Activated CD4-positive, CD25-positive, alpha-beta regulatory T cell treated with anti-CD3 and anti-CD28 coated beads, Interleukin-2, amount 50 U/mL, for 24 hours (primary cell): ENCODE measurements at regions not wholly inside any gene's neighbourhood (a gene's known extent, or its start where the extent isn't known, plus 50 kb on each side); places are given as distances from the start of the nearest gene placed in this dataset.
"Not testable (repeated sequence)": the region's sequence is repeated elsewhere in the genome, so short reads cannot be mapped to it uniquely, and the experiment has no call there.

Experiments
- ATAC-seq, 2 donors: fragments of 150-1000 bp; cut with Tn5 transposase; one replicate each; pipeline ENCODE4 v1.10.0; 2021; ENCODE audit warnings: mild to moderate bottlenecking in 1 of 2, moderate library complexity in 1 of 2

- ATAC-seq = no peak
Observed at GRCh38 chr6:79808921-79809320, 138.4 kb downstream of the ELOVL4 start.

GRCh38 chr6:79806661-79807060, 140.7 kb downstream of the ELOVL4 start:
- ATAC-seq = not testable (repeated sequence)

- ATAC-seq = no peak
Observed at GRCh38 chr6:79804732-79805131, 142.6 kb downstream of the ELOVL4 start.

DNA sequence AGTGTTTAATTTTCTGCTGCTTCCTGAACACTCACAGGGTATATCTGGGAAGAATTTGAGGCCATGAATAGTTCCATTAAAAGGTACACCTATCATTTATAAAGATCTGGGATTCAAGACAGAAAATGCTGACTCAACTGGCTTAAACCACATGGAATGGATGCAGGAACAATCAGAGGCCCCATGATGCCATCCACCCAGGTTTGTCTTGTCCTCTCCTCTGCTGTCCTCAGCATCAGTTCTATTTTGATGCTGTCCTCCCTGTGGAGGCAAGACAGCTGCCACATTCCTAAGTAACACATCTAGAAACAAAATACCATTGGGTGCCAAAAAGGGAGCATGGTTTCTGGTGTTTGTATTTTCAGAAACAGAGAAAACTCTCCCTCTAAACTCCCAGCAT, 143.4 kb downstream of the ELOVL4 start:
- ATAC-seq = no peak

DNA sequence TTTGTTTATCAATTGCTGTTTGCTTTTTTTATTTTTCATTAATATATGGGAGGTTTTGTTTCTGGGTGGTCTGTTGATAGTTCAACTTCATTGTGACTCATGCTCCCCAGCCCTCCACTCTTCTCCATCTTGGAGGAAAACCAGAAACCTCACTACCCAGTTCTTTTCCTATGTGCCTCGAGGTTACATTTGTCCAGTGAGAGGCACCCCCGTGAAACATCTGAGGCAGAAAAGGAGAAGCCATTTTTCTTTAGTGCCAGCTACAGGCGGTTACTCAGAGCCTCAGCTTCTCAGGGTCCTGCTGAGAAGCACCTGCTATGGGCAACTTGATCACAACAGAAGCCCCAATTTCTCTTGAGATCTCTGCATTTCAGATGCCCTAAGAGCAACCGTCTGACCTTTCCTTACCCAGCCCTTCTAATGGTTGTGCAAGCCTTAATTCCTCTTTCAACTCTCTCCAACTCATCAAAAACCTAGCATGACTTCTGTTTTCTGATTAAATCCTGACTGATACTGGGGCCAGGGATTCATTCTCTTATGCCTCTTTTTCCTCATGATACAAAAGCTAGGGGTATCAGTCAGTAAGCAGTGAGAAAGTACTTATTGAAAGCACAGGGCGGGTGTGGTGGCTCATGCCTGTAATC, 144.6 kb downstream of the ELOVL4 start:
- no peak for ATAC-seq

GRCh38 chr6:79801362-79801761, 146.0 kb downstream of the ELOVL4 start:
- peak in 1 of 2 donors; percentile 44 for ATAC-seq

GRCh38 chr6:79798841-79799240, 148.5 kb downstream of the ELOVL4 start:
- ATAC-seq = no peak

DNA sequence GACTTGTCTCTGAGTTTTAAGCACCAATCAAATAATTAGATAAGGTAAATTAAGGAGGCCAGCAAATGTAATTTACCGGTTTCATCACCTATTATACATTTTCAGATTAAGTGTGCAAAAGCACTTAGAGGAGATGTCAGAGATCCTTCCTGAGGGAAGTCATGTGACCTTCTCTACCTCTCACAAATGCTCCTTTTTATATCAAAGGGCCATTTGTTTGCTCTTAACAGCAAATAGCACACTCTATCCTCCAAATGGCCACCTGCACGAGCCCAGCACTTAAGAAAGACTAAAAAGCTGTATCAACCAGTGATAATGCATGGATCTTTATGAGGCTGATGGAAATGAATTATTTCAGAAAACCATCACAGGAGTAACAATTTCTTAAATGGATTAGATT, 149.4 kb downstream of the ELOVL4 start:
- no peak for ATAC-seq

GRCh38 chr6:79797163-79797764, 150.1 kb downstream of the ELOVL4 start:
- ATAC-seq = no peak

GRCh38 chr6:79796197-79796596, 151.2 kb downstream of the ELOVL4 start:
- ATAC-seq = no peak

GRCh38 chr6:79789896-79790295, 157.5 kb downstream of the ELOVL4 start:
- no peak for ATAC-seq

DNA sequence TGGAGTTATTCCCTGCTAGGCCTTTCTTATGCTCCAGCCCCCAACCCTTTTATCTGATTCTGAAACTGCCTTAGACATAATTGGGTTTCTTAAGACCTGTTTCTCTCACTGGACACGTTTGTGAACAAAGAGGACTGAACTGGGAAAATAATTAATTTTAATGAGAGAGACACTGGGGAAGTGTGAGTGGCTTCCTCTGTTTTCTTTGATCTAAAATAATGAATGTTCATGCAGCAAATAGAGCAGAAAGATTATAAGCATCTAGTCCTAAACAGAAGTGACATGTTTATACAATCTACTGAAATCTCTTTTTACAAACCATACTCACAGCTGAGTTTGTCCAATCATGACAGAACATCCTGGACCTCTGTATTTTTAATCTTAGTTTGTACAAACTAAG, 157.6 kb downstream of the SH3BGRL2 start:
- ATAC-seq = no peak

- ATAC-seq = no peak
Observed at GRCh38 chr6:79787626-79788025, 156.5 kb downstream of the SH3BGRL2 start.

- no peak for ATAC-seq
Observed at GRCh38 chr6:79784395-79784753, 153.2 kb downstream of the SH3BGRL2 start.

DNA sequence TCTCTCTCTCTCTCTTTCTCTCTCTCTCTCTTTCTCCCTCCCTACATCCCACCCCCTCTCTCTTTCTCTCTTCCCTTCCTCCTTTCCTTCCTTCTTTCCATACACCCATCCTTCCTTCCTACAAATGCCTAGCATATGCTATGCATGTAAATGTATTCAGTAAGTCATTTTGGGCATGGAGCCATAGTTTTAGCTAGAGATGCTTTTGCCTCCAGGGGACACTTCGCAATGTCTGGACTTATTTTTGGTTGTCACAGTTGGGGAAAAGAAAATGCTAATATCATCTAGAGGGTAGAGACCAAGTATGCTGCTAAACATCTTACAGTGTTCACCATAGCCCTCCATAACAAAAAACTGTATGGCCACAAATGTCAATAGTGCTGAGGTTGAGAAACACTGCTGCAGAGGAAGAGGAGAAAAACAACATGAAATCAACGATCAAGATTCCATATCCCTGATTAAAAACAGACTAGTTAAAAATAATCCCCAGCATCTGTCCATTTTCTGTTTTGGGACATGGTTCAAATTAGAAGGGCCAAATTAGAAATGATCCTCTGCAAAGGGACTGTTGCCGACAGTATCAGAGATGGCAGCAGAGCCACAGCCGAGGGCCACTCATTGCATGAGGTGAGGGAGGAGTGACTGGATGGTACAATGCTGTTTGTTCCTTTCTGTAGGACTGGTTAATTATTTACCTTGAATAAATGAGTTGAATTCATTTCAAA, 152.7 kb downstream of the SH3BGRL2 start:
- no peak for ATAC-seq

DNA sequence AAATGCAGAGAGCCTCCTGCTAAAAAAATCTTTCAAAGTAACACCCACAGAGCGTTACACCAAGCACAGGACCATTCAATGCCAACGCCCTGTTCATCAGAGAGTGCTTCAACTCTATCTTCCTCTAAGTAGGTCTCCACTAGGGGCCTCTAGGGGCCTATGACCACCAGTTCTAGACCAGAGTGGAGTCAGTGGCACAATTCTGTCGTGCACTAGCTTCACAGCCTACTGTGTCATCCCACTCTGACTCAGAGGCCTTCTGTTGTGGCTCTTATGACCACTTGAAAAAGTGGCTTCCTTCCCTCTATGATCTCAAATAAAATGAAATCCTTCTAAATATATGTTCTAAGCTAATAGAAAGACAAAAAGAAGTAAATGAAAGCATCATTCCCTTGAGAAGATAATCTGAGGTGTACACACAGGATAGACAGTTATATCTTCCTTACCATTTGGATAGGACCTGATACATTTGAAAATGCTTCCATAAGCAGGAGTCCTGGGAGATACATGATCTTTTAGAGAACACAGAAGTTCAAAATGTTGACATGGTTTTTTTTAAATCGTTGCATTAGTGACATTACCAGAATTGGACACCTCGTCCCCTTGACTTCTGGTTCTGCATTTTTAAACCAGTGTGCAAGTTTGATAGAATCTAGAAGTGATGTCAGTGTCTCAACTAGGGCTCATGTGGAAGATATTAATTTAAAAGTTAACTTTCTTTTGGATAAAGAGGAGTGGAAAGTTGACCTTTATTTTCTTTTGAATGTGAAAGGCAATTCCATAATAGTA, 151.9 kb downstream of the SH3BGRL2 start:
- ATAC-seq = no peak

GRCh38 chr6:79781916-79782315, 150.8 kb downstream of the SH3BGRL2 start:
- no peak for ATAC-seq

DNA sequence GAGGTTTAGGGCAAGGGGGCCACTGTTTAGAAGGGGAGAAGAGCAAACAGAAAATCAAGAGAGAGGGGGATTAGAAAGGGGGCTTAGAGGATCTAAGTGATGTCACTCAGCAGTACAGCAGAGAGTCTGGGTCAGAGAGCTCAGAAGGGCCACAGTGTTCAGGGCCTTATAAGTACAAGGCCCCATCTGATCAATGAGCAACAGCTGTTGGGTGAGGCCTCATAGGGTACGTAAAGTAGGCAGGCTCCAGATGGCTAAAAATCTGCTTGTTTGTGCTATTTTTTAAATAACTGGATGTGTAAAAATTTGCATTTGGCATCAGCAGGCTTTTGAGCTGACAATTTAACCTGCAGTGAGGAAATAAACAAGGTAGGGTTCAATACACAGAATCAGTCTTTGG, 149.8 kb downstream of the SH3BGRL2 start:
- no peak for ATAC-seq

DNA sequence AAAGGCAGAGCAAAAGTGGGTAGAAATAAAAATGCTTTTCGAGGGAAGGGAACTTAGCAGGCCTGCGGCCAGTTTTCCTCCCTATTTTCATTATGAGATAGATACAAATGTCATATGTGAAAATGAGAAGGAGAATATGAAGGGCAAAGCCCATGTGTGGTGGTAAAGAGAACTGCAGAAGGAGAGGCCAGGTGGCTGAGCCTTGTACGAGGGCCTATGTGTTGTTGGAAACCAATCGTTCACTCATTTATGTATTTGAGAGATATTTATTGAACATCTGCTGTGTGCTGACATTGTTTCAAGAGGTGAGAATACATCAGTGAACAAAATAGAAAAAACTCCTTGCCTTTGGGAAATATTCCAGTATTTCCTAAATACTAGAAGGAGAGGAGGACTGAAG, 147.7 kb downstream of the SH3BGRL2 start:
- no peak for ATAC-seq

DNA sequence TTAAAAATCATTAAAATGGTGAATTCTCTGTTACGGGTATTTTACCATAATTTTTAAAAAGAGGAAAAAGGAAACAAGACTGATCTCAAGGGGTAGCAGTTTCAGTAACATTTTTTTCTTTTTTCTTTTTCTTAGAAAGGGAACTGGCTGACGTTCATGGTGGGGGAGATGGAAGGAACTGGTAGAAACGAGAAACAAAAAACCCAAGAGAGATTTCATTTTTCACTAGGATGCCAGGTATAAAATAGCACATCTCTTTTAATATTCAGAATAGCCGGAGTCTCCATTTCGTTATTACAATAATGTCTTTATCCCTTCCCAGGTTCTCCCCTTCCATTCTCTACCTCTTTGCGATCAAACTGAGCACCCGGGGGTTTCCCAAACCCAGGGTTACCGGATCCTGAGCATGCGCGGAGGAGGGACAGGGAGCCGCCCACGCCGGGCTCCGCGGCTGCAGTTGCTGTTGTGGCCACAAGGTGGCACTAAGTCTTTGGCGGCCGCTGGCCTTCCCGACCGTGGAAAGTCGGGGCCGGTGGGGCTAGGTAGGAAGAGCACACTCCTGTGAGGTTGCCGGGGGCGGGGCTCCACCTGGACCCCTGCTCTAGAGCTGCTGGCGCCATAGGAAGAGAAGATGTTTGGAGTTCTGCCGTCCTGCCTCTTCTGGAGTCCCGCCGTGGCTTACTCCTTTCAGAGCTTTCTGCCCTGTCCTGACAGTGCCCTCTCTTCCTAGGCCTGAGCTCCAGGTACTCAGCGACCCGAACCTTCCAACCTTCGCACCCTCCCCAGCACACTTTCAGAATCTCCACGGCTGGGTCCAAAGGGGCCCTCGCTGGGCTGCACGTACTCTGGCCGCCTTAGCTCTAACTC, 146.8 kb downstream of the SH3BGRL2 start:
- peak; percentile 68 to 73 for ATAC-seq

GRCh38 chr6:79776076-79776475, 144.9 kb downstream of the SH3BGRL2 start:
- ATAC-seq = no peak

- no peak for ATAC-seq
Observed at GRCh38 chr6:79775222-79775621, 144.1 kb downstream of the SH3BGRL2 start.
